HG02938 (cell line): ENCODE measurements at regions not wholly inside any gene's neighbourhood (a gene's known extent, or its start where the extent isn't known, plus 50 kb on each side); places are given as distances from the start of the nearest gene placed in this dataset.
A peak's percentile ranks its signal among the peaks of the same experiment; 100 is the strongest.

Source experiments
- ATAC-seq: cut with Tn5 transposase; IDR thresholded peaks from one replicate; pipeline ENCODE4 v1.9.1; 2021; ENCODE audit warnings: mild to moderate bottlenecking, moderate library complexity; ENCODE audit not compliant: unreplicated experiment

DNA sequence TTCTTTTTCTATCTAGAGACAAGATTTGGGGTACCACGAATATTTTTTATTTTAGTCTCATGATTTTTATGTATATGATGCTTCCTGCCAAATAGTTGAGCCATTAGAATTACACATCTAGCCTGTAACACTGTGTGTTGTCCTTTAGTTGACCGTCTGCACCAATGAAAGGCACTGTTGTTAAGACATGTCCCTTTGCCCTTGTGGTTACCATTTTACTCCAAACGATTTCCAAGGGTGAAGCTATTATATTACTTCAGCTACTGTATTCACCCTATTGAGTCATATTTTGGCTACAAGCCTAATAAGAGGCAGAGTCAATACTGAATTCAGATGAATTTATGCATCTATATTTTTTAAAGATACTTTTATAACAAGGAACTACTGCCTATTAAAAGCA lies 207.6 kb downstream of the CETN3 start:
- no peak for ATAC-seq

DNA sequence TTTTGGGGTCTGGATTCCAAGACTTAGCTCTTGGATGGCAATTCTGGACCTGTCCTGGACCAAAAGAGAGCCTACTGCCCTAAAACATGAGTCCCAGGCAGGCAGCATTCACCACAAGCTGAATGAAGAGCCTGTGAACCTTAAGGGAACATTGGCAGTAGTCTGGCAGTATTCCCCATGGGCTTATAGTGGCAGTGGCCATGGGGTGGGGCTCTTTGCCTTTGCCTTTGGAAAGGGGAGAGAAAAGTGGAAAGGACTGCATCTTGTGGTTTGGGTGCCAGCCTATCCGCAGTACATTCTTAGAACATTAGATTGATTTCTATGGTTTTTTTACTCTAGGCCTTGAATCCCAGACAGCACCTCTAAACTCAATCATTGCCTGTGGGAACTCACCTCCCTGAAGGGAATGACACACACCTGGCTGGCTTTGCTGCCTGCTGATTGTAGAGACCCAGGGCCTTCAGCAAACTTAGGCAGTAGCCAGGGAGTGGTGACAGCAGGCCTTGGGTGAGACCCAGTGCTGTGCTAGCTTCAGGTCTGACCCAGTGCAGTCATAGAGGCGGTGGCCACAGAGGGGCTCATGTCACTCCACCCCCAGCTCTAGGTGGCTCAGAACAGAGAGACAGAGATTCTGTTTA lies 216.3 kb downstream of the CETN3 start:
- ATAC-seq = no peak

DNA sequence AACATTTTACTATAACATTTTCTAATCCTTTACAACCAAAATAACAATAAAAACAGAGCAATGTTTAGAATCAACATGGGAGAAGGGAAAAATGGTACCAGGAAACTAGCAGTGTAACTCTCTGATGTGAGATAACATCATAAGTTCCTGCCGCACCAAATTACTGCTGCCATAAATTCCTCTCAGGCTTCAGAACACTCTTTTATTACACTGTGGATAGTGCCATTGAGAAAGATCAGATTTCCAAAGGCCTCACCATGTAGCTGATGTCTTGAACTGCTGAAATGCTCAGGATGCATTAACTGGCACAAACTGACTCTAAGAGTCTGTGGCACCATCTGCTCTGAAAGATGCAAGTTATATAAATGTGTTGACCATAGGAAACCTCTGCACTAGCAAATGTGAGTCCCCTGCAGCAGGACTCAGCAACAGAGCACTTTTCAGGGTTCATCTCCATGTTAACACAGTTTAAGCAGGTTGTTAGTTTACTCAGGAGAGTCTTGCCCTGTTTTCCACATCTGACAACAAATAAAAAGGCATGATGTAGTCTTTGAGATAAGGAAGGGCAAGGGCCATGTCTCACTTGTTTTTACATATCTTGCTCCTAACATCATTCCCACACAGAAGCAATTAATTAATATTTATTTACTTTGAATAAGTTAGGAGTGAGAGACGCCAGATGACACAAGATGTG lies 218.1 kb downstream of the CETN3 start:
- ATAC-seq = no peak

DNA sequence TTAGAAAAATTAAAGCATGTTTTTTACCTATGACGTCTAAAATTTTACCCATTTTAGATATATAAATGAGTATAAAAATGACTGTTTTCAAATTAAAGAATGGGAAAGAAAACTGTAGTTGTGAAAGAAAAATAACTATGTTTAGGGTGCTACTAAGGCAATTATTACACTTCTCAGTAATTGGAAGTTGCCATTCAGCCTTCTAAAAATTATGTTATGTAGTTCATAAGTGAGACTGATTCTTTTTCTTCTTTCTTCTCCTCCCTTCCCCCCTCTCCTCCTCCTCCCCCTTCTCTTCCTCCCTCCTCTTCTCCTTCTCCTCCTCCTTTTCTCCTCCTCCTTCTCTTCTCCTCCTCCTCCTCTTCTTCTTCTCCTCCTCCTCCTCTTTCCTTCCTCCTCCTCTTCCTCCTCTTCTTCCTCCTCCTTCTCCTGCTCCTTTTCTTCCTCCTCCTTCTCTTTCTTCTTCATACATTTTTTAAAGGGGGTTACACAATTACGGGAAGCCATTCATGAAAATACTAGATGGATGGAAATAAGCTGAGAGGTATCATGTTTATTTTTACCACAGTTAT lies 223.6 kb downstream of the CETN3 start:
- no peak for ATAC-seq

DNA sequence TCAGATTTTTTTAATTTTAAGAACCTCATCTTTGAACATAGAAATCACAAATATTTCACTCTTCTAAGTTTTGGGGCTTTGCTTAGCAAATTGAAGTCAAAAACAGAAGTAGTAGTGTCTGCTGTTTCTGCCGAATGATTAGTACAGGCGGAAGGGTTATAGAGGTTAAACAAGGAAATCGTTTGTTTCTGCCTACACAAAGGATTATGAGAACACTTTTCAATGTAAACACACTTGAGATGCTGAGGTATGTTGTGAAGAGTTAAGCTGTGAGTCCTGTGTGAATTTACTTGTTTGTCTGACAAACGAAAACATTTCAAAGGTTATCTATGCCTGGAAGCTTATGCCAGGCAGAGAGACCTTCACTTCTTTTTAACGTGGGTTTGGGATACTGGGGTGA lies 224.8 kb downstream of the CETN3 start:
- no peak for ATAC-seq

GRCh38 chr5:90182726-90183125 lies 226.8 kb downstream of the CETN3 start:
- ATAC-seq = no peak

DNA sequence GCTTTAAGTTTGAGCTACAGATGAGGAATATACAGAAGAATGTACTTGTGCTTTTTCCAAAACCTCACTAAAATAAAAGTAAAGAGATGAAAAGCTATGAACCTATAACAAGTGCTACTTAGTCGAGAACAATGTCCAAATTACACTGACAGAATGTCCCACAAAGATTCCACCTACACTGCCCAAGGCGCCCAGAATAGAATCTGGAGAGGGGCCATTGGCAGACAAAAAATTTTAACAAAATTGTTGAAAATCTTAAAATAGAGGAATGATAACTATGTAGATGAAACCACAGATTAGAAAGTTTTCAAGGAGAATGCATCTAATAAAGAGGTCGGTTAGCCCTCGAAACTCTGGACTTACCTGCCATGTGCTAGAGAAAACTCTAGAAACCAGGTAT lies 235.3 kb downstream of the CETN3 start:
- ATAC-seq = no peak

GRCh38 chr5:90173299-90174030 lies 236.1 kb downstream of the CETN3 start:
- no peak for ATAC-seq

- no peak for ATAC-seq
Observed at GRCh38 chr5:90171466-90171865, 238.1 kb downstream of the CETN3 start.

- ATAC-seq = no peak
Observed at GRCh38 chr5:90170261-90170660, 239.3 kb downstream of the CETN3 start.

- no peak for ATAC-seq
Observed at GRCh38 chr5:90169078-90169477, 240.5 kb downstream of the CETN3 start.

- ATAC-seq = no peak
Observed at GRCh38 chr5:90168399-90168798, 241.2 kb downstream of the CETN3 start.

DNA sequence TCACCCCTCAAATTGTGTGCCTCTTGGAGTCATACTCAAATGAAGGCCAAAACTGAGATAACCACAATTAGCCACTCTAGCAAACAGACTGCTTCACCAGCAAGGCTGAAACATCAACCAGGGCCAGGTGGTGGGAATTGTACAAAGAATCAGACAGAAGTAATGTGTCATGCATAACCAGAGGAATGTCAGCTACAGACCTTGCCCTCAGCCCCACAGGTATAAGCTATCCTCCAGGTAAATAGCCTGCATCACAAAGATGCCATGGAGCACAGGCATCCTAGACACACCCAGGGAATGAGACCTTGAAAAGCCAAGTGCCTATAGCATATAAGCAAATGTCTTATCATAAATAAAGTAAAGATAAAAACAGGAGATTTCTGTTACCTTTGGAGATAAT lies 242.7 kb downstream of the CETN3 start:
- ATAC-seq = no peak

DNA sequence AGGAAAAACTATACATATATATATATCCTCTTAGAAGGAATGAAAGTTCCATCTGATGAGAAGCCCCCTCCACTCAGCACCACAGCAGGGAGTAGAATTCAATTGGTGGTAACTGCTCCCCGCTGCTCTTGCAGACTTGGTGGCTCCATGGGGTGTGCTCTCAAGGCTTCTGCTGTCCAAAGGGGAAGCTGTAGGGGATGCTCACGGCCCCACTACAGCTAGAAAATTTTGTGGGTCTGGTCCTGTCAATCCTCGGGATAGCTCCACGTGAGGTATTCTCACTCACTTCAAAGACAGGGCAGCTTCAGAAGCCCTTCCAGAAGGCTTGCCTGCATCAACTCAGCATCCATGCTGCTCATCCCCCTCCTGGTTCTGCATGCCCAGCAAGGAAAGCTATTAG lies 247.2 kb downstream of the CETN3 start:
- ATAC-seq = no peak

DNA sequence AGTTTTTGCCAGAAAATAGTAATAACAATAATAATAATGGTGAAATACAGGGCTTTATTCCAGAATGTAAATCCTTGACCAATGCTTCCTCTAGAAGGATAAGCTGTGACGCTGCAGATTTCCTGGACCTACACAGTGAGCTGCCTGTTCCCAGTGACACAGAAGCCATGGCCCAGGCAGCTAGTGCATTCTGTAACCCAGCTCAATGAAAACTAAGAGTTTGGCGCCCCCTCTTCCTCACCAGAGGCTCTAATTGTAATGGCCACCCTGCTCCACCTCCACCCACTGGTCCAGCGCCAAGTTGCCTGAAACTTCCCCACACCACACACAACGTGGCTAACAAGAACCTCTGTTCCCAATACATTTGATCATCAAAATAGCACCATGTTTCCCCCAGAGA lies 248.1 kb downstream of the CETN3 start:
- no peak for ATAC-seq

GRCh38 chr5:90158131-90158530 lies 251.4 kb downstream of the CETN3 start:
- ATAC-seq = no peak

GRCh38 chr5:90153031-90153430 lies 256.5 kb downstream of the CETN3 start:
- no peak for ATAC-seq

DNA sequence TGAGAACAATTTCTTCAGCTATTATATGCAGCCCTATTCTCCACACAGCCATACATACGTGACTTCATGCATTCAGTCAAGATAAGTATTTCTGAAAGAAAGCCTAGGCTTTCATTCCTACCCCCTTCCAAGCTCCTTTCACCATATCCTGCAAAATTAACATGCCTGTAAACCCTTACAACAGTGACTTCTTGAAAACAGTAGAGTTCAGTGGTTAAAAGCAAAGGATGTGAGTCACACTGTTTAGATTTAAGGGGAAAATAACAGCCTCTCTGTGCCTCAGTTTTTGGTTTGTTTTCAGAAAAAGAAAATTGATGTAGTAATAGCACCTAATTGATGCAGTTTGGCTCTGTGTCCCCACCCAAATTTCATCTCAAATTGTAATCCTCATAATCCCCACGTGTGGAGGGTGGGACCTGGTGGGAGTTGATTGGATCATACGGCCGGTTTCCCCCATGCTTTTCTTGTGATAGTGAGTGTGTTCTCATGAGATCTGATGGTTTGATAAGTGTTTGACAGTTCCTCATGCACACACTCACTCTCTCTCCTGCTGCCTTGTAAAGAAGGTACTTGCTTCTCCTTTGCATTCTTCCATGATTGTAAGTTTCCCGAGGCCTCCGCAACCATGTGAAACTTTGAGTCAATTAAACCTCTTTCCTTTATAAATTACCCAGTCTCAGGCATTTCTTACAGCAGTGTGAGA lies 264.8 kb downstream of the CETN3 start:
- ATAC-seq = no peak

GRCh38 chr5:90142541-90142940 lies 267.0 kb downstream of the CETN3 start:
- peak; percentile 72 for ATAC-seq

GRCh38 chr5:90141984-90142383 lies 267.6 kb downstream of the CETN3 start:
- no peak for ATAC-seq

DNA sequence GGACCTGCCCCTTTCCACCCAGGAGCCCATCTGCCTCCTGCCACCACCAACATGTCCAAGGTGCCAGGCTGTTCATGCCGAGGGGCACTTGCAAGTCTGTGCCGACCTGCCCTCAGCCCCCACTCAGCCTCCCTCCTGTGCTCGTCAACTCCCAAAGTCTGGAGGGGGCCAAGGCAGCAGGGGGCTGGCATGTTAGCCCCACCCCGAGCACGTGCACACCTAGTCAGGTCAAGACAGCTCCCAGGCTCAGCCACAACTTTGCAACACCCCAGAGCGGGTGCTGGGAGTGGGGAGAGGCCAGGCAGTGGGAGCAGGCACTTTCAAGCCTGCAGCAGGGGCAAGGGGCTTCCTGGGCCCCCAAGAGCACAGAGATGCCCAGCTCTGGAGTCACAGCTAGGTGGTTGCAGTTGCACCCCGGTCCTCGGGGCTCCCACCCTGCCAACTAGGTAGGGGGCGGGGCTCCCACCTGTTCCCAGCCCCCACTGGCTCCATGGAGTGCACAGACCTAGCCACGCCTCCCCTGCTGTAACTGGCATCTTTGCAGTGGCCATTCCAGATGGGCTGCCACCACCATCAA lies 272.5 kb downstream of the CETN3 start:
- no peak for ATAC-seq
